DLD1 (cell line): ENCODE measurements at regions not wholly inside any gene's neighbourhood (a gene's known extent, or its start where the extent isn't known, plus 50 kb on each side); places are given as distances from the start of the nearest gene placed in this dataset.

Experiments used
- in situ Hi-C: cut with HindIII; loops from 2 replicates; pipeline ENCODE4 v1.10.0; 2017; ENCODE audit warnings: low sequenced_read_pairs

DNA sequence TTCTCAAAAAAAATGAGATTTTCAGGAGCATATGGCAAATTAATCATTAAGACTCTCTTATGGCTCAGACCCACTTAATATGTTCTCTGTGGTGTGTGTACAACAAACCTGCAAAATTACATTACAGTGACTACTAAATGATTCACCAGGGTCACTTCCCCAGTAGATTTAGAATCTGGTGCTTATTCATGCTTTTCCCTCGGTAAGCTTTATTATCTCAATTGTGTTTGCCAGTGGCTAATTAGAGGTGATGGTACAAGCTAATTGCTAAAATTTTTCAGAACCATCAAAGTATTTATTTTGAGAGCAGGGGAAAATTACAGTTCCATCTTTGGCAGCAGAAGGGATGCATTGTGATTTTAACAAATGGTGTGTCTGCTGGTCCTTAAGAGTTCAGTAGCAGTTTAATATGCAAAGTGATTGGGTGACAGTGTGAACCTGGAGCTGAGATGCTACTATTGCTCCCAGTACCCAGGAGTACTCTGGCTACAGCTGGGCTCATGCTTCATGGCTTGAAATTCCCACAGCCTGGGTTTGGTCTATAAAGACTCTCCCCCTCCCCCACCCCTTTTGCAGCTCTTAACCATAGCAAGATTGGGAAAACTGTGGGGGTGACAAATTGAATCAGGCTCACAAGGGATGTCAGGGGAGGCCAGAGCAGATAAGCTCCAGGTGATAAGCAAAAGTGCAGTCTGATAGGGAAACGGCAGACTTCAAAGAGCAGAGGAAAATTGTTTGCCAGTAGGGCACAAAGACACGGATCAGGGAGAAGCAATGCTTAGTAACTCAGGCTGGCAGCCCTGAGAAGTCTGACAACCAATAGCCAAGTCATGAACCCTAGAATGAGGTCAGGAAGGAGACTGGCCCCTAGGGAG lies 92.8 kb upstream of the RAD23B start:
- in situ Hi-C loops = loop anchor here (25.0 kb wide), 1 partner anchor 103 kb away; no protein-coding TSS in a partner anchor

DNA sequence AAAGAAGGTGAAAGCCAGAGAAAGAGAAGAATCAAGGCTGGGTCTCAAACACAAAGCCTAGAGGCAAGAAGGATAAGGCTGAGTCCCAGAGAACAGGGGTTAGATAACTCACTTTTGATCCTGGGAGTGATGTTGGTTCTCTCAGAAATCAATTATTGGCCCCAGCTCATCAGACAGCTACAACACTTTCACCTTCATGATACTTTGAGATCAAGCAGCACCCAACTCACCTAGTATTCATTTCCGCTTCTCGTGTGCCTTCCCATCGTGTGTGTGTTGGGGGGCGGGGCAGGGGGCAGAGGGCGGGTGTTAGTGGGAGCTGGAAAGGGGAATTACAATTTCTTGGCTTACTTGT lies 92.2 kb upstream of the RAD23B start:
- in situ Hi-C loops = loop anchor here (25.0 kb wide), 1 partner anchor 104 kb away; no protein-coding TSS in a partner anchor

DNA sequence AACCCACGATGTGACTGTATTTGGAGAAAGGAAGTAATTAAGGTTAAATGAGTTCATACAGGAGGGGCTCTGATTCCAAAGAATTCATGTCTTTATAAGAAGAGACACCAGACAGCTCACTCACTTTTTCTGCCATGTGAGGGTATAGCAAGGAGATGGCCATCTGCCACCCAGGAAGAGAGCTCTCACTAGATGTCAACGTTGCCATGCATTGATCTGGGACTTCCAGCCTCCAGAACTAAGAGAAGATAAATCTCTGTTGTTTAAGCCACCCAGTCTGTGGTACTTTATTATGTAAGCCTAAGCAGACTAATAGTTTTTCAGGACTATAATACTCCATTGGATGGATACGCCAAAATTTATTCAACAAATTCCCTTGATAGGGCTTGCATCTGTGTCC lies 89.8 kb upstream of the RAD23B start:
- in situ Hi-C loops = loop anchor here (25.0 kb wide), 1 partner anchor 106 kb away; no protein-coding TSS in a partner anchor

DNA sequence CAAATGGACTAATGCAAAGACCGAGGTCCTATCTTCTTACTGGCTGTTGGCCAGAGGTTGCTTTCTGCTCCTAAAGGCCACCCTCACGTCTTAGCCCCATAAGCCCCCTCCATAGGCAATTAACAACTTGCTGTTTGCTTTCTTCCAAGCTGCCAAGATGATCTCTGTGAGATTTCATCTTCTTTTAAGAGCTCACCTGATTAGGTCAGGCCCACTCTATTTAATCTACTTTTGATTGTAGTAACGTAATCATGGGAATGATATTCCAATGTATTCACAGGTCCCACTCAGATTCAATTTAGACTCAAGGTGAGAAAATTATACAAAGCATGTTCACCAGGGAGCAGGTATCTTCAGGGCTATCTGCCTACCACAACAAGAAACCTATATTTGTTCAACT lies 84.4 kb upstream of the RAD23B start:
- in situ Hi-C loops = loop anchor here (25.0 kb wide), 1 partner anchor 111 kb away; no protein-coding TSS in a partner anchor

DNA sequence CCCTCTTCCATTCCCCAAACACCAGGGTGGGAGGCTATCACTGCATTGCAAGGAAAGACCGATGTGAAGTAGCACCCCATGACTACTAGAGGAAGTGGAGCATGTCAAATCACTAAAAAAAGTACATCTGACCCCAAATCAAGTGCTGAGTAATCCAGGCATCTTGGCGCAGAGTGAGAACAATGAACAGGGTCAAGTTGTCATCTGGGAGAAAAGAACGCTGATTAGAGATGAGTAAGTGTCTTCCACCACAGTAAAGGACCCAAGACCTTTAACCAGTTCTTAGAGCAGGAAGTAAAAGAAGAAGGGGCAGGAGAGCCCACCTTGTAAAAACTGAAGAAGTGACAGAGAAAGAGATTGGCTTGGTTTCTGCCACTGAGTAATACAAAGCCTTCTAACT lies 75.0 kb upstream of the RAD23B start:
- in situ Hi-C loops = no loop called here

DNA sequence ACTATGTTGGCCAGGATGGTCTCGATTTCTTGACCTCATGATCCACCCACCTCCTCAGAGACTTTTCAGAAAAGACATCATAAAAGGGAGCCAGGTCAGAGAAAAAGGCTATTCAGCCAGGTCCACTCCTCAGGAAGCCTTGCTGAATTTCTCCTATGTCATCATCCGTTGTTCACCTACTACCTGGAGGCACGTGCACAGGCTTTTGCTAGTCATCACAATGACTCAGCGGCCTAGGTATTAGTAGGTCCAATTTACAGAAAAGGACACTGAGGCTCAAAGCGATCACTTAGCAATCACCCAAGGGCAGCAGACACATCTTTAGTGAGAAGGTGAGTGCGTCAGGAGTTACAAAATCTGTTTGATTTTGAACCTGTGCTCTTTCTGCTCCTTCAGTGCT lies 72.3 kb upstream of the RAD23B start:
- in situ Hi-C loops = no loop called here

DNA sequence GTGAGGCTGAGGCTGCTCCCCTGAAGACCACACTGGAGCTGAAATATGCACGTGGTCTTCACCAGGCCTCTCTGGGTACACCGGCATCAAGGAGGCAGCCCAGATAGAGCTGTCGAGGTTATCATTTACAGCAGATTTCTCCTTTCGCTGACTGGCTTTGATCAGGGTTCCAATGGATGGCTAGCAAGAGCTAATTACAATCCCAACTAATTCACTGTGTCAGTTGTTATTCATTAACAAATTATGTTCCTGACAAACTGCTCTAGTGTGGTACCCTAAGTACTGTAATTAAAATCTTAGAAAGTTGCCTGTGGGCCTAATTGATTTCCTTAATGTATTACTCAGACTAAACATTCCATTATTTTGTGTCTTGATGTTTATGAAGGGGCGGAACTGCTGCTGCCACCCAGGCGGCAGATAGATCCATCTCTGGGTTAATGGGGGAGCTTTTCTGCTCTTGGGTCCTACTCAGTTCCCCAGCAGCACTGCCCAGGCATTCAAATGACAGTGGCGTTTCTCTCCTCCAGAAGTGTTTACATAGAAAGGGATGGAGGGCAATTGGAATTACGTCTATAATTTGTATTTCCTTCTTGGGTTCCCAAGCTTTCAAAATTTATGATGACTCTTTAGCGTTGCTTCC lies 71.7 kb upstream of the RAD23B start:
- in situ Hi-C loops = no loop called here

DNA sequence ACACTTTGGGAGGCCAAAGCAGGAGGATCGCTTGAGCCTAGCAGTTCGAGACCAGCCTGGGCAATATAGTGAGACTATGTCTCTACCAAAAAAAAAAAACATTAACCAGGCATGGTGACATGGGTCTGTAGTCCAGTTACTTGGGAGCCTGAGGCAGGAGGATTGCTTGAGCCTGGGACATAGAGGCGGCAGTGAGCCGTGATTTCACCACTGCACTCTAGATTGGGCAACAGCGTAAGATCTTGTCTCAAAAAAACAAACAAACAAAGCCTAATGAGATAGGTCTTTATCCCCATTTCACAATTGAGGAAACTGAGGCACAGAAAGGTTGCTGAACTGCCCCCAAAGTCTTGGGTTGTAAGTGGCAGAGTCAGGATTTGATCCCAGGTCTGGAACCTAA lies 70.5 kb upstream of the RAD23B start:
- in situ Hi-C loops = no loop called here

DNA sequence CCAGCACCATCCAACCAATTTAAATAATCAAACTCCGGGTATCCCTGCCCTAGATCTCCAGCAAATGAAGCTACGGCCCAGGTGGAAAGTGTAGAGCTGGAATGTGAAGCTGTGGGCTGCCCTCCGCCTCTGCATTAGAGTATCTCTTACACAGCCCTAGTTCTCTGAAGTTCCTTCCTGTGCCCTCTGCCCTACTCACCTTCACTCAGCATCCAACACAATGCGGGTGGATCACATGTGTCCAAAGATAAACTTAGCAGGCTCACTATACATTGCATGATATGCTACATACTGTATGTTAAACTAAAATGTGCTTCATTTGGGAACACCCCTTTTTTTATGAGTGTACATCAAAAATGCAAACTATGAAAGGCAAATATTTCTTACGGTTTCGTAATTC lies 70.0 kb upstream of the RAD23B start:
- in situ Hi-C loops = no loop called here

DNA sequence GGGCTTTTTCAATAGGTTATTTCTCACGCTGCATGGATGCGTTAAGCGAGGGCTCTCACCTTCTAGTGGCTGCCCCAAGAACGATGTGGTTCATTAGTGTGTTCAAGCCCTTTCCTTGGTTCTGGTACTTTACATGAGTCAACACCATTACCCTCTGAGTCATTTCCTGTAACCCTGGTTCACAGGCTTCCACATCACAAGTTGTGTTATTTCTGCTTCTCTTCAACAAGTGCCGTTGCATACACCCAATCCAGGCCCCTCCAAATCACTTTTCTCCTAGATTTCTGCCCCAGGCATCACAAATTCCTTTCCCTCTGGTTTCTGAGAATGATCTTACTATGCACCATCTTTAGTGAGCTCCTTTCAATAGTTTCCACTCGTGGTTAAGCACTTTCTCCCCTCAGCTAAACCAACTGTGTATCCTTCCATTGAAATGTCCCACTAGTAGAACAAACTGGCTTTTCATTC lies 69.5 kb upstream of the RAD23B start:
- in situ Hi-C loops = no loop called here

DNA sequence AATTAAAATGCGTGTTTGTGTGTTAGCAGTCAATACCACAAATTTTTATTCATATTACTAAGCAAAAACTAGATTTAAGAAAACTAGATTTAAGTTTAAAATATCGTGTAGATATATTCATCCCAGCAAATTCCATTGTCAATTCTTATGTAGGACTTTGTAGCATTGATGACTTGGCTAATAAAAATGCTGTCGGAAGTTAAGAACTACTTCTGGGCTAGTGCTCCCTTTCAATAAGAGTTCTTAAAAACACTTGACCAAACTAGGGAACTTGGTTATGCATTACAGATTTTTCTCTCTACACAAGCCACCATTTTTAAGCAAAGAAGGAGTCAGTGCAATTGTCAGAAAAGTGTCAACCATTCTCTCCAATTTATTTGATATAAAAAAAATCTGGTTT lies 68.7 kb upstream of the RAD23B start:
- in situ Hi-C loops = no loop called here

DNA sequence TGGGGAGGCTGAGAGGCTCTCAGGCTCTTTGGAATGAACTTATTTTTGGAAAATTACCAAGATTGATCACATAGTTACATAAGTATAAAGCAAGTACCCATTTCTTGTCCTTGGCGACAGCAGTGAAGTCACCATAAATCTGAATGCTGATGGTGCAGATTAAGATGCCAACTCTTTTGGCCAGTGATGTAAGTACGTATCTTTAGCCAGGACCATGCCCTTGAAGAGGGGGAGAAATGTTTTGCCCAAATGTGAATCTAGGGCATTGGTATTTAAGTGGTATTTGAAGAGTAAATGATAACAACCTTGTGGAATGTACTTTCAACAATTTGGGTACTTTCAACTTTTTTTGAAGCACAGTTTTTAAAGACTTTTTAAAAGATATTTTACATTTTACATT lies 68.2 kb upstream of the RAD23B start:
- in situ Hi-C loops = no loop called here

DNA sequence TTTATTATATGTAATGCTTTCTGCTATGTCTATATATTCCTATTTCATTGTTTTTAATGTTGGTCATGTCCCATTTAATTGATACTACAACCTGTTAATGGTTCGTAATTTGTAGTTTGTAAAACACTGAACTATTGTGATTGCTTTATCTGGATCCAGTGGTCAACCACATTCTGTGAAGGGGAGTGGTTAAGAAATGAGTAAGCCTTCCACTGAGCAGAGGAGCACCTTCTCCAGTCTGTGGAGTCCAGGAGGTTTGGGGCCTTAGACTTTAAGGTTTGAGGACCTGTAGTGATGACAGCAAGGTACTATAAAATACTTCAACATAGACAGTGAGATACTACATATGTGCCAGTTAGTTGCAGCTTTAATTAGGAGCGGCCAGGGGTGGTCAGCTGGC lies 67.7 kb upstream of the RAD23B start:
- in situ Hi-C loops = no loop called here

DNA sequence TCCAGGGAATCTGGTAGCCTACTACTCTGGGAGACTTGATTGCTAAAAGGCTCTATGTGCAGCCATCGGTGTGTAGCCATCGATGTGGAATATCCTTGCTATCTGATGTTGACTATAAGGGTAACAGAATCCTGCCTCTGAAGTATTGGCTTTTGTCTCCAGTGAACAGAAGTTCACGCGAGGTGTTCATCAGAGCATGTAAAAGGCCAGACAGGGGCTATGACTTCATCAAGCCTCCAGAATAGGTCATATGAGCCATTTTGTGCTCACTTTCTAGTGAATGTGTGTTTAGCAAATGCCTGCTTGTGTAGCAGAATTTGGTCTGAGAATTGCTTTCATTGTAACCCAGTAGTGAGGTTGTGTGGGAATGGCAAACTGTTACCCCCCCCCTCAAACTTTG lies 66.8 kb upstream of the RAD23B start:
- in situ Hi-C loops = no loop called here

DNA sequence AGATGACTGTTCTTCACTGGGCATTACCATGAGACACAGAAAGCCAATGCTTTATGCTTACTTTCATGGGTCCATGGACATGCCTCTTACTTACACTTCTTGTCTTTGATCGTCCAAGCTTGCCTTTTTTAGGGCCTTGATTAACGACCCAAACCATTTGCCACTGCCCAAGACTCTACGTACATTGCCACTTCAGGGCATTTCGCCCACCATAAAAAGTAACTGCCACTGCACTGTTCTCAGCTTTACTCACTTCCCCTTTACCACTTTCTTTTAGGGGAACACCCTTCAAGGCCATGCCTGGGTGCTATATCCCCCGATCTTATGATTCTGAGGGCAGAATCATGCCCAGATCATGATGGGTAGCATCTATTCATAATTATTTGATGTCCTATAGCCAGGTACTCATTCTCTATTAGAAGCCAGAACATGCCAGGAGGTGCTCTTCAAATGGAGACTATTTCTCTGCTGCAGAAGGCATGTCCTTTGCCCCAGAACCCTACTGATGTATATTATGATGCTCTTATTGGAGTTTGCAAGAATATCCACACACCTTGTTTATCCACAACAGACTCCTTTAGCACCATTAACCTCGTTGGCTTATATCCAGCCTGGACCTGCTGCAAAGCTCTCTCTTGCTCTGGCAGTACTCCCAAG lies 64.1 kb upstream of the RAD23B start:
- in situ Hi-C loops = no loop called here

DNA sequence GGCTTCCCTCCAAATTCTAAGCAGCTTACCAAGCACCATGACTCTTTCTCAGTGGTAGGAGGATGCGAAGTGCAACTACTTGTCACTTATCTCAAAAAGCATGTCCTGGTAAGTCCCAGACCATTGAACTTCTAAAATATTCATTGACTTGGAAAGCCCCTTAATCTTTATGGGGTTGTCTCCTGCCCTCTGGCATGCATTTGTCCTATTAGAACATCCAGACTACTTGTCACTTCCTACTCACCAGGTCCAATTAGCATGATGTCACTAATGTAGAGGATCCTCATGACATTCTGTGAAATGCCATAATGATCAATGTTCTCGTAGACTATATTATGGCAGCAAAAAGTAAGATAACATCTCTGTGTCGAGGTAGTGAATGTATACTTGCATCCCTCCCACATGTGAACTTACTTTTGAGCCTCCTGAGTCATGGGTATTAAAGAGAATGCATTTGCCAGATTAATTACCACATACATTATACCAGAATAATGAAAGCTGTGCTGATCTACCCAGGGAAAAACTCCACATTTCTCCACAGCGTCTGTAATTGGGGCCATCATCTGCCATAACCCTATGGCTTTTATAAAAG lies 63.5 kb upstream of the RAD23B start:
- in situ Hi-C loops = no loop called here

DNA sequence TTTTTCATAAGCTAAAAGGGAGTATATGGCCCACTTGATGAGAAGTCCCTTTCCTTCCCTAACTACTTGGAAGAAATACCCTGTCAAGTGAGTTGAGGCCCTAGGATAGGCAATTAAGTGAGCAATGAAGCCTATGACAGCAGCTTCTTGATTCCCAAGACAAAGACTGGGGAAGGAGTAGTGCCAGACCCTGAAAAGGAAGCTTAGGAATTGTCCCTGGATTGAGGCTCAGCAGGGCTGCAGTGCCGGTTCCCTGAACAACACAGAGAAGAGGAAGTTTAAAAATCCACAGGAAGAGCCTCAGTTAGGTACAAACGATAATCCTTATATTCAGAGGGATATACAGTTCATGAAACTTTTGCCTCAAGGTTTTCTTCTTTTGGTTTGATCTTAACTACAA lies 61.8 kb upstream of the RAD23B start:
- in situ Hi-C loops = no loop called here

DNA sequence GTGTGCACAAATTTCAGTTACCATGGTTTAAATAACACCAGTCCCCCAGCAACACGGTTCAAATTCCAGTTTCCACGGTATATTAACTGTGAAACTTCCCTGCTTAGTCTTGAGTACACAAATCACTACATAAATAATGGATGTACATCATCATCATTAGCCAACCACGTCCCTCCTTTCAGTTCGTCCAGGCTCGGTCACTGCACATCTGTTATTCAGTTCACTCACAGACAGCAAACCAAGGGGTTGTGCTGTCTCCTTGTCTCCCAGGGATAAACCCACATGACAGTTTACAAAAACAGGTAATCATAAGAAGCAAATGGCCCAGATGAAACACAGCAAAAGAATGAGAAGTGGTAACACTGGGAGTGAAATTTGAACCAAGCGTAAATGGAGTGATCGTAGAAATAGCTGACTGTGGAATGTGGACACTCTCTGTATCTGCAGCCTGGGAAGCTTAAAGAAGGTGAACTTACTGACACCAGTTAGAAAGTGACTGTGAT lies 61.0 kb upstream of the RAD23B start:
- in situ Hi-C loops = no loop called here

DNA sequence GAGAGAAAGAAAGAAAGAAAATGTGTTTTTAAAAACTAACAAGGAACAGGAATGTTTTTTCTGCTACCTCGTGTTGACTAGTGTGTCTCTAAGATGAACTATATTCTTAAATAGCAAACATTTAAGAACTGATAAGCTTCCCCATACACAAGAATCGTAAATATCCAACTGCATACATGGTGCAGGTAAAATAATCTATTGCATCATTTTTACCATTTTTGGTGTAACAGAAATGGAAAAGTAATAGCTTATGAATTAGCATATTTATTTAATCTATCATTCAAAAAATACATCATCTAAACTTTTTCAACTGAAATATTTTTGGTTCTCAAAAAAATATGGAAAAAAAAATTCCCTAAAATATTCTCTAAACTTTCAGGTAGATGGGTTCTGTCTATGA lies 59.7 kb upstream of the RAD23B start:
- in situ Hi-C loops = no loop called here

DNA sequence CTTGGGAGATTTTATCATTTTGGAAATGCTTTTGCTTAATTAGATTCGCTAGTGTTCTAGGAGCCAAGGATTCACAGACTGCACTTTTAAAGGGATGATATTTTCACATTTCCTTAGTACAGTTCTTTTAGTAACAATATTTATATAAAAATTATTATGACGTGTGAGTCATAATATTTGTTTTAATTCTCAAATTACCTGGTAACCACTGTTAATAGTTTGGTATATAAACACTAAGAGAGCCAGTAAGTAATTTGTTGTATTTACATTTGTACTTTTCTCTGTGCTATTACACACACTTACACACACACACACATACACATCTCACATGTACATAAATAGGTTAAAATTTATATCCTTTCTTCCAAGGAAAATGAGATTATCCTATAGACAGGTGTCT lies 58.8 kb upstream of the RAD23B start:
- in situ Hi-C loops = no loop called here

DNA sequence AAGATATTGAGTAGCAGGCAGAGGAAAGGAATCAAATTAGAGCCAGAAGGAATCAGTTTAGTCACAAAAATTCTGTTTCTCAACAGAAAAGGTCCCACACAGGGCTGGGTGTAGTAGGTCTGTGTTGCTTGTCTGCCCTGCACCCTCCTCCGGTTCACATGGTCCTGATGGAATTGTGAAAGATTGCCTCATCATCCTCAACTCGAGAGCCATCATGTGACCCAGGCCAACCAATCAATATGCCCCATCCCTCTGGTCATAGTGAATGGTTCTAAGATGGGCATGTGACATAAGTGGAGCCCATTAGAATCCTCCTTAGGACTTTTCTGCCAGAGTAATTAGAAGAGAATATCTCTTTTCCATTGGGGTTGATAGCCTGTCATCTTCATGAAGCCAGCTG lies 56.7 kb upstream of the RAD23B start:
- in situ Hi-C loops = no loop called here
